HL-60 (cell line): ENCODE measurements at regions not wholly inside any gene's neighbourhood (a gene's known extent, or its start where the extent isn't known, plus 50 kb on each side); places are given as distances from the start of the nearest gene placed in this dataset.

Experiments used
- DNase-seq, 2 experiments: peaks; one replicate each; pipeline ENCODE4 v3.0.0-alpha.2; 2010 to 2020; ENCODE audit warnings: low read depth in 1 of 2, low spot score in 1 of 2
- H3K27ac ChIP-seq: fragments of 250-450 bp; sonication (Bioruptor Pico); replicated peaks from 2 replicates; pipeline ENCODE4 v1.5.1; 2020; ENCODE audit warnings: mild to moderate bottlenecking, moderate library complexity
- H3K27me3 ChIP-seq: fragments of 250-450 bp; sonication (Bioruptor Pico); 2 replicates; pipeline ENCODE4 v1.5.1; 2021; ENCODE audit warnings: mild to moderate bottlenecking, moderate library complexity; ENCODE audit not compliant: insufficient read depth, poor library complexity, severe bottlenecking
- H3K4me3 ChIP-seq: replicated peaks from 2 replicates; pipeline ENCODE4 v1.5.1; 2011; ENCODE audit warnings: mild to moderate bottlenecking, control low read depth, low read length; ENCODE audit not compliant: insufficient read depth
- GABPA ChIP-seq: IDR thresholded peaks from 2 replicates; pipeline ENCODE4 v1.6.1; 2012; ENCODE audit warnings: low read depth
- POLR2AphosphoS5 ChIP-seq: IDR thresholded peaks from 2 replicates; pipeline ENCODE4 v1.6.1; 2012; ENCODE audit warnings: low read depth
- SPI1 ChIP-seq: IDR thresholded peaks from 2 replicates; pipeline ENCODE4 v1.6.1; 2012; ENCODE audit warnings: low read depth, mild to moderate bottlenecking, borderline replicate concordance
- TF ChIP-seq, protein P1 (sequence below): IDR thresholded peaks from one replicate; pipeline ENCODE4 v1.5.1; 2011; ENCODE audit warnings: low read length, control low read depth, inconsistent platforms; ENCODE audit not compliant: insufficient read depth
- TF ChIP-seq, protein P2 (sequence below): IDR thresholded peaks from 2 replicates; pipeline ENCODE4 v1.6.1; 2012; ENCODE audit warnings: low read depth; ENCODE audit not compliant: insufficient replicate concordance

DNA sequence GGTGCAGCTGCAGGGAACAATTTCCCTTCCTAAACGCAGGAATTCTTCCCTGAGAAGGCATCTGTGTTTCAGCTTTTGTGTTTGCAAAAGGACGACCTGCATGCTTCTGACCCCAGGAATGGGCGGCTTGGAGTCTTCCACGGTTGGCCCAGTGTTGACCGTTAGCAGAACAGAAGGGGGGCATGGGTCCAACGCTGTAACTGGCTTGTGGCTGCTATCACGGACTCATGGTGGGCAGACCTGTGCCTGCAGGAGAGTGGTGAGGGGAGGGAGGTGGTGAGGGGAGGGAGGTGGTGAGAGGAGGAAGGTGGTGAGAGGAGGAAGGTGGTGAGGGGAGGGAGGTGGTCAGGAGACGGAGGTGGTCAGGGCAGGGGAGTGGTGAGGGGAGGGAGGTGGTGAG is 388.6 kb upstream of the IRX4 start:
- no peak overlapping the region for H3K4me3 ChIP-seq
- H3K27me3 ChIP-seq, result no peaks in the 10 kb centered on the region
- DNase-seq, result no peak
- no peak overlapping the region for H3K27ac ChIP-seq
- no peak for TF ChIP-seq POLR2AphosphoS5
- TF ChIP-seq SPI1, result no peak
- TF ChIP-seq GABPA, result no peak
- TF ChIP-seq, protein P1, sequence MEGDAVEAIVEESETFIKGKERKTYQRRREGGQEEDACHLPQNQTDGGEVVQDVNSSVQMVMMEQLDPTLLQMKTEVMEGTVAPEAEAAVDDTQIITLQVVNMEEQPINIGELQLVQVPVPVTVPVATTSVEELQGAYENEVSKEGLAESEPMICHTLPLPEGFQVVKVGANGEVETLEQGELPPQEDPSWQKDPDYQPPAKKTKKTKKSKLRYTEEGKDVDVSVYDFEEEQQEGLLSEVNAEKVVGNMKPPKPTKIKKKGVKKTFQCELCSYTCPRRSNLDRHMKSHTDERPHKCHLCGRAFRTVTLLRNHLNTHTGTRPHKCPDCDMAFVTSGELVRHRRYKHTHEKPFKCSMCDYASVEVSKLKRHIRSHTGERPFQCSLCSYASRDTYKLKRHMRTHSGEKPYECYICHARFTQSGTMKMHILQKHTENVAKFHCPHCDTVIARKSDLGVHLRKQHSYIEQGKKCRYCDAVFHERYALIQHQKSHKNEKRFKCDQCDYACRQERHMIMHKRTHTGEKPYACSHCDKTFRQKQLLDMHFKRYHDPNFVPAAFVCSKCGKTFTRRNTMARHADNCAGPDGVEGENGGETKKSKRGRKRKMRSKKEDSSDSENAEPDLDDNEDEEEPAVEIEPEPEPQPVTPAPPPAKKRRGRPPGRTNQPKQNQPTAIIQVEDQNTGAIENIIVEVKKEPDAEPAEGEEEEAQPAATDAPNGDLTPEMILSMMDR, result no peak
- TF ChIP-seq, protein P2, sequence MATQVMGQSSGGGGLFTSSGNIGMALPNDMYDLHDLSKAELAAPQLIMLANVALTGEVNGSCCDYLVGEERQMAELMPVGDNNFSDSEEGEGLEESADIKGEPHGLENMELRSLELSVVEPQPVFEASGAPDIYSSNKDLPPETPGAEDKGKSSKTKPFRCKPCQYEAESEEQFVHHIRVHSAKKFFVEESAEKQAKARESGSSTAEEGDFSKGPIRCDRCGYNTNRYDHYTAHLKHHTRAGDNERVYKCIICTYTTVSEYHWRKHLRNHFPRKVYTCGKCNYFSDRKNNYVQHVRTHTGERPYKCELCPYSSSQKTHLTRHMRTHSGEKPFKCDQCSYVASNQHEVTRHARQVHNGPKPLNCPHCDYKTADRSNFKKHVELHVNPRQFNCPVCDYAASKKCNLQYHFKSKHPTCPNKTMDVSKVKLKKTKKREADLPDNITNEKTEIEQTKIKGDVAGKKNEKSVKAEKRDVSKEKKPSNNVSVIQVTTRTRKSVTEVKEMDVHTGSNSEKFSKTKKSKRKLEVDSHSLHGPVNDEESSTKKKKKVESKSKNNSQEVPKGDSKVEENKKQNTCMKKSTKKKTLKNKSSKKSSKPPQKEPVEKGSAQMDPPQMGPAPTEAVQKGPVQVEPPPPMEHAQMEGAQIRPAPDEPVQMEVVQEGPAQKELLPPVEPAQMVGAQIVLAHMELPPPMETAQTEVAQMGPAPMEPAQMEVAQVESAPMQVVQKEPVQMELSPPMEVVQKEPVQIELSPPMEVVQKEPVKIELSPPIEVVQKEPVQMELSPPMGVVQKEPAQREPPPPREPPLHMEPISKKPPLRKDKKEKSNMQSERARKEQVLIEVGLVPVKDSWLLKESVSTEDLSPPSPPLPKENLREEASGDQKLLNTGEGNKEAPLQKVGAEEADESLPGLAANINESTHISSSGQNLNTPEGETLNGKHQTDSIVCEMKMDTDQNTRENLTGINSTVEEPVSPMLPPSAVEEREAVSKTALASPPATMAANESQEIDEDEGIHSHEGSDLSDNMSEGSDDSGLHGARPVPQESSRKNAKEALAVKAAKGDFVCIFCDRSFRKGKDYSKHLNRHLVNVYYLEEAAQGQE, result no peak

DNA sequence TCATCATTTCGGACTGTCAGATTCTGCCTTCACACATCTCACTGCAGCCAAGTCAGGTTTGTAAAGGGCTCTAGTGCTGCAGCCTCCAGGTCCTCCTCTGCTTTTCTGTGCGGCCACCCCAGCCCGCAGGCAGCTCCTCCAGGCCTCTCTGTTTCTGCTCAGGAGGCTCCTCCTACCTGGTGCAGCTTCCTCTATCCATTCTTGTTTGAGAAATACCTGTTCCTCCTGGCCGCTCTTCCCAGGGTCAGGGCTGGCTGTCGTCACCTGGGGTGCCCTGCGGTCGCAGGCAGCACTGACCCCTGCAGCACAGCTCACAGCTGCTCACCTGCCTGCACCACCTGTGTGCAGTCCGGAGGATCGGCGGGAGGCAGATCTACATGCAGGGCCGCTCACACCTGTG is 387.7 kb upstream of the IRX4 start:
- H3K4me3 ChIP-seq, result no peak overlapping the region
- no peak overlapping the region for H3K27ac ChIP-seq
- no peaks in the 10 kb centered on the region for H3K27me3 ChIP-seq
- DNase-seq, result no peak
- no peak for TF ChIP-seq GABPA
- TF ChIP-seq, protein P2, result no peak
- TF ChIP-seq POLR2AphosphoS5, result no peak
- TF ChIP-seq, protein P1, result no peak
- TF ChIP-seq SPI1, result no peak

DNA sequence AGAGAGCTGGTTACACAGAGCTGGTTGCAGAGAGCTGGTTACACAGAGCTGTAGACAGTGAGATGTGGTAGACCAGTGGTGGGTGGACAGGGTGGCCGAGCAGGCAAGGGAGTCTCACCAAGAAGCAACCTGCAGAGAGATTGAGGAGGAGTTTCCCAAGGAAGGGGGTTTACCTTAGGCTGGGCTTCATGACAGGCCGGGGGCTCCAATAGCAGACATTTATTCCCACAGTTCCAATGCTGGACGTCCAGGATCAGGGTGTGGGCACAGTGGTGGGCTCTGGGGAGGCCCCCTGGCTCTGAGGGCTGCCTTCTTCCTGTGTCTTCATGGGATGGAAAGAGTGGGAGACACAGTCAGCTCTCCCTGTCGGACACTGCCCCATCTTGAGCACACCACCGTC is 386.9 kb upstream of the IRX4 start:
- H3K4me3 ChIP-seq, result no peak overlapping the region
- no peaks in the 10 kb centered on the region for H3K27me3 ChIP-seq
- DNase-seq, result no peak
- TF ChIP-seq, protein P2, result no peak
- TF ChIP-seq, protein P1, result no peak
- TF ChIP-seq SPI1, result no peak
- no peak for TF ChIP-seq GABPA
- no peak for TF ChIP-seq POLR2AphosphoS5
- no peak overlapping the region for H3K27ac ChIP-seq
